H1 (cell line): ENCODE measurements at regions not wholly inside any gene's neighbourhood (a gene's known extent, or its start where the extent isn't known, plus 50 kb on each side); places are given as distances from the start of the nearest gene placed in this dataset.

Source experiments
- CHD7 ChIP-seq: fragments of 300-600 bp; sonication (generic); IDR thresholded peaks from 2 replicates; pipeline ENCODE4 v1.7.1; 2012; ENCODE audit warnings: low read length, moderate library complexity, mild to moderate bottlenecking, inconsistent platforms; ENCODE audit not compliant: insufficient replicate concordance
- CTCF ChIP-seq, 3 experiments: IDR thresholded peaks; 1 replicate in 2 of 3; 2 replicates in 1 of 3; pipeline versions ENCODE4 v1.5.1 to v1.6.1; 2011; ENCODE audit warnings: low read length in 3 of 3, mild to moderate bottlenecking in 3 of 3, inconsistent platforms in 2 of 3, low read depth in 1 of 3, moderate library complexity in 1 of 3; ENCODE audit not compliant: insufficient read depth in 1 of 3; ENCODE audit errors: control extremely low read depth in 1 of 3
- FOSL1 ChIP-seq: IDR thresholded peaks from 2 replicates; pipeline ENCODE4 v1.6.1; 2011; ENCODE audit warnings: mild to moderate bottlenecking, low read depth, low read length, moderate library complexity; ENCODE audit not compliant: insufficient read depth
- GABPA ChIP-seq: IDR thresholded peaks from 2 replicates; pipeline ENCODE4 v1.6.1; 2011; ENCODE audit warnings: mild to moderate bottlenecking, low read length, moderate library complexity, borderline replicate concordance; ENCODE audit not compliant: insufficient read depth
- MAFK ChIP-seq: IDR thresholded peaks from 2 replicates; pipeline ENCODE4 v1.6.1; 2012; ENCODE audit warnings: low read depth, mild to moderate bottlenecking, improper control_type of control experiment, low read length
- PHF8 ChIP-seq: fragments of 200-600 bp; sonication (generic); conservative IDR thresholded peaks from 2 replicates; pipeline ENCODE4 v1.7.1; 2012; ENCODE audit warnings: low read depth, mild to moderate bottlenecking, inconsistent platforms, low read length, moderate library complexity
- SRF ChIP-seq: IDR thresholded peaks from 2 replicates; pipeline ENCODE4 v1.6.1; 2011; ENCODE audit warnings: mild to moderate bottlenecking, low read depth, low read length, moderate library complexity

- TF ChIP-seq CHD7, result no peak
- no peak for TF ChIP-seq SRF
- no peak for TF ChIP-seq GABPA
- TF ChIP-seq FOSL1, result no peak
- no peak for TF ChIP-seq MAFK
- TF ChIP-seq PHF8, result no peak
- TF ChIP-seq CTCF (IDR thresholded peaks at IDR 0.05; ENCODE audit: control extremely low read depth in 1 of 3, insufficient read depth in 1 of 3, low read depth in 1 of 3, low read length in 3 of 3), result no peak
These were observed 132.3 kb downstream of the TOMM20 start (continued) for GRCh38 chr1:234996245-234996757.
